Liver (tissue), 3 donors: ENCODE measurements at regions not wholly inside any gene's neighbourhood (a gene's known extent, or its start where the extent isn't known, plus 50 kb on each side); places are given as distances from the start of the nearest gene placed in this dataset.

Source experiments
- ATF3 ChIP-seq: IDR thresholded peaks from 2 replicates; pipeline ENCODE4 v1.6.1; 2016; ENCODE audit warnings: antibody characterized with exemption
- EGR1 ChIP-seq, 2 donors: IDR thresholded peaks; 2 replicates each; pipeline ENCODE4 v1.6.1; 2016 to 2018; ENCODE audit warnings: antibody characterized with exemption in 2 of 2, low read depth in 2 of 2
- FOXA1 ChIP-seq: IDR thresholded peaks from 2 replicates; pipeline ENCODE4 v1.6.1; 2016; ENCODE audit warnings: antibody characterized with exemption
- HNF4A ChIP-seq, 2 donors: conservative IDR thresholded peaks; 2 replicates each; pipeline ENCODE4 v1.6.1; 2016; ENCODE audit warnings: antibody characterized with exemption in 2 of 2, mild to moderate bottlenecking in 2 of 2
- NR2F2 ChIP-seq: IDR thresholded peaks from 2 replicates; pipeline ENCODE4 v1.6.1; 2016; ENCODE audit warnings: antibody characterized with exemption
- RAD21 ChIP-seq, 2 donors: IDR thresholded peaks; 2 replicates each; pipeline ENCODE4 v1.6.1; 2016; ENCODE audit warnings: antibody characterized with exemption in 2 of 2, mild to moderate bottlenecking in 2 of 2
- TAF1 ChIP-seq: conservative IDR thresholded peaks from 2 replicates; pipeline ENCODE4 v1.6.1; 2016; ENCODE audit warnings: antibody characterized with exemption, mild to moderate bottlenecking
- YY1 ChIP-seq: IDR thresholded peaks from 2 replicates; pipeline ENCODE4 v1.6.1; 2016; ENCODE audit warnings: antibody characterized with exemption, mild to moderate bottlenecking
- TF ChIP-seq, protein P1 (sequence below): fragments of 150-350 bp; IDR thresholded peaks from 2 replicates; pipeline ENCODE4 v1.5.1; 2017; ENCODE audit warnings: improper control_type of control experiment, low read depth, low read length; ENCODE audit not compliant: missing input control
- TF ChIP-seq, protein P2 (sequence below): IDR thresholded peaks from 2 replicates; pipeline ENCODE4 v1.6.1; 2016; ENCODE audit warnings: antibody characterized with exemption
- TF ChIP-seq, protein P3 (sequence below): IDR thresholded peaks from 2 replicates; pipeline ENCODE4 v1.6.1; 2016; ENCODE audit warnings: antibody characterized with exemption, mild to moderate bottlenecking
- donor health status: healthy.
- donor health status: healthy.

- TF ChIP-seq, protein P1, sequence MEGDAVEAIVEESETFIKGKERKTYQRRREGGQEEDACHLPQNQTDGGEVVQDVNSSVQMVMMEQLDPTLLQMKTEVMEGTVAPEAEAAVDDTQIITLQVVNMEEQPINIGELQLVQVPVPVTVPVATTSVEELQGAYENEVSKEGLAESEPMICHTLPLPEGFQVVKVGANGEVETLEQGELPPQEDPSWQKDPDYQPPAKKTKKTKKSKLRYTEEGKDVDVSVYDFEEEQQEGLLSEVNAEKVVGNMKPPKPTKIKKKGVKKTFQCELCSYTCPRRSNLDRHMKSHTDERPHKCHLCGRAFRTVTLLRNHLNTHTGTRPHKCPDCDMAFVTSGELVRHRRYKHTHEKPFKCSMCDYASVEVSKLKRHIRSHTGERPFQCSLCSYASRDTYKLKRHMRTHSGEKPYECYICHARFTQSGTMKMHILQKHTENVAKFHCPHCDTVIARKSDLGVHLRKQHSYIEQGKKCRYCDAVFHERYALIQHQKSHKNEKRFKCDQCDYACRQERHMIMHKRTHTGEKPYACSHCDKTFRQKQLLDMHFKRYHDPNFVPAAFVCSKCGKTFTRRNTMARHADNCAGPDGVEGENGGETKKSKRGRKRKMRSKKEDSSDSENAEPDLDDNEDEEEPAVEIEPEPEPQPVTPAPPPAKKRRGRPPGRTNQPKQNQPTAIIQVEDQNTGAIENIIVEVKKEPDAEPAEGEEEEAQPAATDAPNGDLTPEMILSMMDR = no peak
- TF ChIP-seq, protein P2, sequence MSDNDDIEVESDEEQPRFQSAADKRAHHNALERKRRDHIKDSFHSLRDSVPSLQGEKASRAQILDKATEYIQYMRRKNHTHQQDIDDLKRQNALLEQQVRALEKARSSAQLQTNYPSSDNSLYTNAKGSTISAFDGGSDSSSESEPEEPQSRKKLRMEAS = no peak
- TF ChIP-seq HNF4A (conservative IDR thresholded peaks at IDR 0.05) = peak; percentile 66 to 71
- TF ChIP-seq RAD21 (IDR thresholded peaks at IDR 0.05) = no peak
- TF ChIP-seq EGR1 (IDR thresholded peaks at IDR 0.05; ENCODE audit: low read depth in 2 of 2) = no peak
- no peak for TF ChIP-seq ATF3
- TF ChIP-seq YY1 = no peak
- TF ChIP-seq NR2F2 = no peak
- no peak for TF ChIP-seq FOXA1
- TF ChIP-seq, protein P3, sequence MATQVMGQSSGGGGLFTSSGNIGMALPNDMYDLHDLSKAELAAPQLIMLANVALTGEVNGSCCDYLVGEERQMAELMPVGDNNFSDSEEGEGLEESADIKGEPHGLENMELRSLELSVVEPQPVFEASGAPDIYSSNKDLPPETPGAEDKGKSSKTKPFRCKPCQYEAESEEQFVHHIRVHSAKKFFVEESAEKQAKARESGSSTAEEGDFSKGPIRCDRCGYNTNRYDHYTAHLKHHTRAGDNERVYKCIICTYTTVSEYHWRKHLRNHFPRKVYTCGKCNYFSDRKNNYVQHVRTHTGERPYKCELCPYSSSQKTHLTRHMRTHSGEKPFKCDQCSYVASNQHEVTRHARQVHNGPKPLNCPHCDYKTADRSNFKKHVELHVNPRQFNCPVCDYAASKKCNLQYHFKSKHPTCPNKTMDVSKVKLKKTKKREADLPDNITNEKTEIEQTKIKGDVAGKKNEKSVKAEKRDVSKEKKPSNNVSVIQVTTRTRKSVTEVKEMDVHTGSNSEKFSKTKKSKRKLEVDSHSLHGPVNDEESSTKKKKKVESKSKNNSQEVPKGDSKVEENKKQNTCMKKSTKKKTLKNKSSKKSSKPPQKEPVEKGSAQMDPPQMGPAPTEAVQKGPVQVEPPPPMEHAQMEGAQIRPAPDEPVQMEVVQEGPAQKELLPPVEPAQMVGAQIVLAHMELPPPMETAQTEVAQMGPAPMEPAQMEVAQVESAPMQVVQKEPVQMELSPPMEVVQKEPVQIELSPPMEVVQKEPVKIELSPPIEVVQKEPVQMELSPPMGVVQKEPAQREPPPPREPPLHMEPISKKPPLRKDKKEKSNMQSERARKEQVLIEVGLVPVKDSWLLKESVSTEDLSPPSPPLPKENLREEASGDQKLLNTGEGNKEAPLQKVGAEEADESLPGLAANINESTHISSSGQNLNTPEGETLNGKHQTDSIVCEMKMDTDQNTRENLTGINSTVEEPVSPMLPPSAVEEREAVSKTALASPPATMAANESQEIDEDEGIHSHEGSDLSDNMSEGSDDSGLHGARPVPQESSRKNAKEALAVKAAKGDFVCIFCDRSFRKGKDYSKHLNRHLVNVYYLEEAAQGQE = no peak
- no peak for TF ChIP-seq TAF1
These were observed 58.0 kb upstream of the KLHL13 start for GRCh38 chrX:118174516-118175098.
